Bronchial epithelial cell (primary cell): ENCODE measurements at regions not wholly inside any gene's neighbourhood (a gene's known extent, or its start where the extent isn't known, plus 50 kb on each side); places are given as distances from the start of the nearest gene placed in this dataset.

Source experiments
- DNase-seq: peaks from one replicate; pipeline ENCODE4 v3.0.0-alpha.2; 2010; ENCODE audit warnings: low read depth
- FAIRE-seq: peaks from 2 replicates; lab custom pipeline; 2011; peaks lifted over from hg19 to GRCh38; lab: Jason Lieb, UNC
- H3K27me3 ChIP-seq: 2 replicates; pipeline ENCODE4 v1.5.1; 2011; ENCODE audit warnings: low read length; ENCODE audit not compliant: control insufficient read depth, insufficient read depth
- H3K36me3 ChIP-seq: 2 replicates; pipeline ENCODE4 v1.5.1; 2011; ENCODE audit warnings: low read length; ENCODE audit not compliant: control insufficient read depth, insufficient read depth
- H3K4me3 ChIP-seq: 2 replicates; pipeline ENCODE4 v1.5.1; 2011; ENCODE audit warnings: mild to moderate bottlenecking, low read depth, low read length, control low read depth
- TF ChIP-seq, protein P1 (sequence below): IDR thresholded peaks from 2 replicates; pipeline ENCODE4 v1.5.1; 2011; ENCODE audit warnings: mild to moderate bottlenecking, moderate library complexity, low read length, control low read depth, inconsistent platforms; ENCODE audit not compliant: insufficient read depth, severe bottlenecking

DNA sequence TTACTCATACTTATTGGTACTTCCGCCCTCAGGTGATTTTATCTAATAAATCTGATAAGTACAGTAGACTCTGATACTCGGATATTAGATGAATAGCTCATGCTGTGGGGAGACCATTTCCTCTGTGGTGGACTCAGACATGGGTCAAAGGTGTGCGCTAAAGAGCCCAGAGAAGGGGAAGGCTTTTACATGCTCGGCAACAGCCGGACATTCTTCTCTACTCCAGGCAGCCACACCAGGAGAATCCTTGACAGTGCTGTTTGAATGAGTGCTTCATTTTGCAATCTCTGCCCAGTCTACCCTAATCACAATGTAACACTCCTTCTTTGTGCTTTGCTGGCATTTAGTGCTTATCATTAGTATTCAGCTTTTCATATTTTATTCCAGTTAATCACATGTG is 322.2 kb upstream of the USP25 start:
- Histone ChIP-seq H3K27me3 (no peaks in the 10 kb centered on the region), H3K36me3 (no peaks in the 10 kb centered on the region), H3K4me3 (no peak overlapping the region)
- FAIRE-seq (no peak), DNase-seq (no peak)
- TF ChIP-seq, protein P1, sequence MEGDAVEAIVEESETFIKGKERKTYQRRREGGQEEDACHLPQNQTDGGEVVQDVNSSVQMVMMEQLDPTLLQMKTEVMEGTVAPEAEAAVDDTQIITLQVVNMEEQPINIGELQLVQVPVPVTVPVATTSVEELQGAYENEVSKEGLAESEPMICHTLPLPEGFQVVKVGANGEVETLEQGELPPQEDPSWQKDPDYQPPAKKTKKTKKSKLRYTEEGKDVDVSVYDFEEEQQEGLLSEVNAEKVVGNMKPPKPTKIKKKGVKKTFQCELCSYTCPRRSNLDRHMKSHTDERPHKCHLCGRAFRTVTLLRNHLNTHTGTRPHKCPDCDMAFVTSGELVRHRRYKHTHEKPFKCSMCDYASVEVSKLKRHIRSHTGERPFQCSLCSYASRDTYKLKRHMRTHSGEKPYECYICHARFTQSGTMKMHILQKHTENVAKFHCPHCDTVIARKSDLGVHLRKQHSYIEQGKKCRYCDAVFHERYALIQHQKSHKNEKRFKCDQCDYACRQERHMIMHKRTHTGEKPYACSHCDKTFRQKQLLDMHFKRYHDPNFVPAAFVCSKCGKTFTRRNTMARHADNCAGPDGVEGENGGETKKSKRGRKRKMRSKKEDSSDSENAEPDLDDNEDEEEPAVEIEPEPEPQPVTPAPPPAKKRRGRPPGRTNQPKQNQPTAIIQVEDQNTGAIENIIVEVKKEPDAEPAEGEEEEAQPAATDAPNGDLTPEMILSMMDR, result no peak

DNA sequence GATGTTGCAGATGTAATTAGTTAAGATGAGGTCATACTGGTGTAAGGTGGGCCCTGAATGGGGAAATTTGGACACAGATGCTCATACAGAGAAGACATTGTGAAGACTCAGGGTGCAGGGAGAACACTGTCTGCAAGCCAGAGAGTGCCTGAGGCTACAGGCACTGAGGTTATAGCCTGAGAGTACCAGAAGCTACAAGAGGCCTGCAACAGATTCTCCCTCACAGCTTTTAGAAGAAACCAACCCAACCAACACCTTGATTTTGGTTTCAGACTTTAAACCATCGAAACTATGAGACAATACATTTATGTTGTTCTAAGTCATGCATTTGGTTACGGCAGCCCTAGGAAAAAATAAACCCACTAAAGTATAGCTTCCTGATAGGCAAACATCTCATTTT is 321.7 kb upstream of the USP25 start:
- Histone ChIP-seq H3K4me3 (no peak overlapping the region), H3K36me3 (no peaks in the 10 kb centered on the region), H3K27me3 (no peaks in the 10 kb centered on the region)
- DNase-seq (no peak), FAIRE-seq (no peak)
- TF ChIP-seq, protein P1, result no peak

DNA sequence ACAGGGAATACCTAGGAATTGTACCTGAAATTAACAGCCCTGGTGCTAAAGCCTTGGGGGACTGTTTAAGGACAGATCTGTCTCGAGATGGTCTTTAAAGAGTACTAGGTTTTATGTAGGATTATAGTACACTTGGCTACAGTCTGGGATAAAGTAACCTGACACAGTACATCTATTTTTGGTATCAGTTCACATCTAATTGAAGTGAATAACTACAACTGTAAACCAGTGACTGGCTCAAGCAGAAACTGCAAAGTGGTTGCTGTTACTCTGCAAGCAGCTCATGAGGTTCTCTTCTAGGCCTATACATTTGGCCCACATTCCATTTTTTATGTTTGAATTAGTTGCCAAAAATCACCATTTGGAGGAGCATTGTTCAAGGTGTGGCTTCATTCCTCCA is 320.8 kb upstream of the USP25 start:
- no peak overlapping the region for H3K4me3 ChIP-seq
- no peak for DNase-seq
- FAIRE-seq, result no peak
- no peaks in the 10 kb centered on the region for H3K27me3 ChIP-seq
- H3K36me3 ChIP-seq, result no peaks in the 10 kb centered on the region
- TF ChIP-seq, protein P1, result no peak

DNA sequence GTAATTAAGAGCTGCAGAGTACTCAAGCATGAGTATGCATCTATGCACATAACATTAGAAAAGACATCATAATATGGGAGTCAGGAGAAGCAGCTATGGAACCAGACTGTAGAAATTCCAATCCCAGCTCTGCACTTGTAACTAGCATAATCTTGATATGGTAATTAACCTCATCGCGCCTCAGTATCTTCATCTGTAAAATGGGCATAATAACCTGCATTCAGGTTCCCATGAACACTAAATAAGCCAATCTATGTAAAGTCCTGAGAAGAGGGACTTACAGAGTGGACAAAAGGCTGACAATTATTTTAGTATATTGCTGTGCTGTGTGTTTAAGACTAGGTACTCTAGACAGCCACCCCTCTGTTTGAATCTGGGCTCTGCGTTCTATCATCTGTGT is 318.9 kb upstream of the USP25 start:
- FAIRE-seq, result no peak
- DNase-seq, result no peak
- Histone ChIP-seq H3K36me3 (no peaks in the 10 kb centered on the region), H3K4me3 (no peak overlapping the region), H3K27me3 (no peaks in the 10 kb centered on the region)
- TF ChIP-seq, protein P1, result no peak

DNA sequence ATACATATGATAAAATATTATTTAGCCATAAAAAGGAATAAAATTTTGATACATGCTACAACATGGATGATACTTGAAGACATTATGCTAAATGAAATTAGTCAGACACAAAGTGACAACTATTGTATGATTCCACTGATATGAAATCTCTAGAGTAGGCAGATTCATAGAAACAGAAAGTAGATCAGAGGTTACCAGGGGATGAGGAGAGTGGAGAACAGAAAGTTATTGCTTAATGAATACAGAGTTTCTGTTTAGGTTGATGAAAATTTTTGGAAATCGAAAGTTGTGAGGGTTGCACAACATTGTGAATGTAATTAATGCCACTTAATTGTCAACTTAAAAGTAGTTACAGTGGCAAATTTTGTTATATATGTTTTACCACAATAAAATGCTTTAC is 315.7 kb upstream of the USP25 start:
- TF ChIP-seq, protein P1, result no peak
- no peaks in the 10 kb centered on the region for H3K36me3 ChIP-seq
- DNase-seq (no peak), FAIRE-seq (no peak)
- no peak overlapping the region for H3K4me3 ChIP-seq
- H3K27me3 ChIP-seq, result no peaks in the 10 kb centered on the region

DNA sequence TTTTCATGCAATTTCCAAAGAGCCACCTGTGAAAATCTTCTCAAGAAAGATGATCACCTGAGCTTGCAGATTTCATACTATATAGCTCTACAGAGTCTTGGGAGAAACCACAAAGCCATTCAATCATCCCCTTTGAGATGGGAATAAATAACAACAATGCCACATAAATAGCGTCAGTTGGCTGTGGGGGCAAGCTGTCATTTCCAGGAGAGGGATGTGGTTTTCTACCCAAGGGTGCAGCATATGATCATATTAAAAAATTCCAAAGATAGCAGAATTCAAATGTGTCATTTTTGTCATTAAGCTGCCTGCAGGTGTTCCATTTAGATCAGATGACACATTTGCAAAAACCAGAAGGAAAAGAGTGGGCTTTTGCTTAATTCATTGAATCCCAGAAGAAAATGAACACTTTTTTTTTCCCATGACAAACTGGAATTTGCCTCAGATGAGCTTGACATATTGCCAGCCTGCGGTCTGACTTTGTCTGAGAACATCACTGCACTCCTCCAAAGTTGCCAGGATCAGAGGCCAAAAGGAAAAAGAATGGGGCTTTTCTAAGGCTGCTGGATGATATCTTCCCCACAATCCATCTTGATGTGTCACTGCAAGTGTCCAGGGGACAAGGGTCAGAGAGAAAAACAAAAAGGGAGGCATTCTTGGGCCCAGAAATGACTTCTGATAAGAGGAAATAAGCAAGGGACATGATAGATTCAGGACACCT is 314.1 kb upstream of the USP25 start:
- DNase-seq (no peak), FAIRE-seq (no peak)
- H3K36me3 ChIP-seq, result no peaks in the 10 kb centered on the region
- H3K27me3 ChIP-seq, result no peaks in the 10 kb centered on the region
- H3K4me3 ChIP-seq, result no peak overlapping the region
- TF ChIP-seq, protein P1, result no peak
